Mucosa of gallbladder (tissue), 1 donor: ENCODE measurements at regions not wholly inside any gene's neighbourhood (a gene's known extent, or its start where the extent isn't known, plus 50 kb on each side); places are given as distances from the start of the nearest gene placed in this dataset.

Source experiments
- DNase-seq: peaks from one replicate; pipeline ENCODE4 v3.0.0-alpha.2; 2020; ENCODE audit warnings: low spot score
- donor health status: DM: no; HTN: no; CAD: no.

- DNase-seq: no peak
Observed at GRCh38 chr4:175440786-175441185, 371.3 kb downstream of the GPM6A start.

GRCh38 chr4:175441256-175441655 lies 370.8 kb downstream of the GPM6A start:
- no peak for DNase-seq

- DNase-seq: no peak
Observed at GRCh38 chr4:175443547-175443946, 368.5 kb downstream of the GPM6A start.

- DNase-seq: no peak
Observed at GRCh38 chr4:175444512-175444911, 367.6 kb downstream of the GPM6A start.

- no peak for DNase-seq
Observed at GRCh38 chr4:175447016-175447415, 365.0 kb downstream of the GPM6A start.

- DNase-seq: no peak
Observed at GRCh38 chr4:175450446-175450845, 361.6 kb downstream of the GPM6A start.

- no peak for DNase-seq
Observed at GRCh38 chr4:175451238-175451965, 360.7 kb downstream of the GPM6A start.

- DNase-seq: no peak
Observed at GRCh38 chr4:175453456-175453855, 358.6 kb downstream of the GPM6A start.

GRCh38 chr4:175456131-175456530 lies 355.9 kb downstream of the GPM6A start:
- no peak for DNase-seq

GRCh38 chr4:175457956-175458355 lies 354.1 kb downstream of the GPM6A start:
- no peak for DNase-seq

GRCh38 chr4:175459571-175459970 lies 352.5 kb downstream of the GPM6A start:
- DNase-seq: no peak

GRCh38 chr4:175460414-175460813 lies 351.6 kb downstream of the GPM6A start:
- DNase-seq: no peak

- DNase-seq: no peak
Observed at GRCh38 chr4:175469514-175469913, 342.6 kb downstream of the GPM6A start.

GRCh38 chr4:175470131-175470530 lies 341.9 kb downstream of the GPM6A start:
- no peak for DNase-seq

GRCh38 chr4:175480404-175480803 lies 331.7 kb downstream of the GPM6A start:
- DNase-seq: no peak

- no peak for DNase-seq
Observed at GRCh38 chr4:175499735-175500352, 312.2 kb downstream of the GPM6A start.

- DNase-seq: no peak
Observed at GRCh38 chr4:175504318-175504717, 307.7 kb downstream of the GPM6A start.

- no peak for DNase-seq
Observed at GRCh38 chr4:175509320-175509719, 302.7 kb downstream of the GPM6A start.

- no peak for DNase-seq
Observed at GRCh38 chr4:175511861-175512260, 300.2 kb downstream of the GPM6A start.

- no peak for DNase-seq
Observed at GRCh38 chr4:175514174-175514573, 297.9 kb downstream of the GPM6A start.

GRCh38 chr4:175530655-175531054 lies 281.4 kb downstream of the GPM6A start:
- no peak for DNase-seq

GRCh38 chr4:175531405-175532091 lies 280.5 kb downstream of the GPM6A start:
- DNase-seq: no peak

GRCh38 chr4:175536852-175537453 lies 275.1 kb downstream of the GPM6A start:
- no peak for DNase-seq
